CD4-positive, alpha-beta T cell treated with Interleukin-6 at 100 ng/mL for 8 hours (primary cell): ENCODE measurements at regions not wholly inside any gene's neighbourhood (a gene's known extent, or its start where the extent isn't known, plus 50 kb on each side); places are given as distances from the start of the nearest gene placed in this dataset.

Experiments
- DNase-seq: peaks from one replicate; pipeline ENCODE4 v3.0.0-alpha.2; 2020; ENCODE audit warnings: mixed read lengths, low spot score

DNA sequence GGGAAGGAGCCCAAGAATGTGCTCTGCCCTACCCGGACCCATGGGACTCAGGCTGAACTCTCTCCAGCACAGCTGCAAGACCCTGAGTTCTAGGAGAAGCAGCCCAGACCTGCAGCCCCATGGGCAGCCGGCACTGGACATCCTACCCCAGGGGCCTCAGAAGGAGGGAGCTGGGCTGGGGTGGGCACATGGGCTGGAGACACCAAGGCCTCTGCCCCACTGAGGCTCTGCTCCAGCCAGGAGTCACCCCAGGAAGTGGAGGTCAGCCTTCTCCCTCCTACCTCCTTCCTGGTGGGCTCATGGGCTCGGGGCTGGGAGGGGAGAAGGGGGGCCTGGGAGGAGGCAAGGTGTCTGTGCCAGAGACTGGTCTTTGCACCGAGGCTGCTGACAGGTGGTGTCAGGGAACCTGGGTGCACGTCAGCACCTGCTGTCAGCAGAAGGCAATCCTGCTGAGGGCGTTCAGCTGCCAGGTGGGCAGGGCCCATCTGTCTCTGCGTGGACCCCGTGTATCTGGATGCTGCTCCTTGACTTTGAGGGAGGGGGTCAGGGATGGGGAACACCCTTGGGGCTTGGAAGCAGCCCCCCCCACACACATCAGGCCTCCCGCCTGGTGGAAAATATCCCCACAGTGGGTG lies 95.2 kb downstream of the PDGFA start:
- no peak for DNase-seq

DNA sequence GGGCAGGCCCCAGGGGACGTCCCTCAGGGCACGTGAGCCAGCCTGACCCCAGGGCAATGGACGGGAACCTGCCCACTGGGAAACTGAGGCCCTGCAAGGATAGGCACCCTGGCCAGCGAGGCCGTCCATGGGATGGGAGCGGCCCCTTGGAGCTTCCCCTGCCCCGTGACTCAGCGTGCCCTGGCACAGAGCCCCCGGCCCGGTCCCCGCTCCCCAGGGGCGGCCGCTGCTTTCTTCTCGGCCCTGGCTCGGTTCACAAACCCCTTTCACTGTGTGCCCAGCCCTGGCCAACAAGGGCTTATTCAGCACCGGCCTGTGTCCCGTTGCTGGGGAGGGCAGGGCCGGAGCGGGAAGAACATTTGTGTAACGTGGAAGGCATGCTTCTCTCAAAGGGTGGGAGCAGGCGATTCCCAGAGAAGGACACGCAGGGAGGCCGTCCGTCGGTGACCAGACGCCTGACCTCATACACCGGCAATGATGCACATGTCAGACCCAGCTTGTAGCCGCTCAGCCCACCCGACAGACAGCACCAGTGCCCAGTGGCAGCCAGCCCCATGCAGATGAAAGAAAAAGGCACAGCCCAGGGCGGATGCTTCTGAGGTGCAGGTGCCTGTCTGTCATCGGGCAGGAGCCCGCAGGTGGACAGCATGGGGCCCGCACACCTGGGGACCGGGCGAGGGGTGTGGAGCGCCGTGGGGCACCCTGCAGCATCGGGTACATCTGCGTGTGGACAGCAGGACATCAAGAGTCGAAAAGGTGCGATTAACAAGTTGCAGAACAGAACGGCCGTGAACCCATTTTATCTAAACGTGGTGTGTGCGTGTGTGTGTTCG lies 94.5 kb downstream of the PDGFA start:
- DNase-seq = no peak

DNA sequence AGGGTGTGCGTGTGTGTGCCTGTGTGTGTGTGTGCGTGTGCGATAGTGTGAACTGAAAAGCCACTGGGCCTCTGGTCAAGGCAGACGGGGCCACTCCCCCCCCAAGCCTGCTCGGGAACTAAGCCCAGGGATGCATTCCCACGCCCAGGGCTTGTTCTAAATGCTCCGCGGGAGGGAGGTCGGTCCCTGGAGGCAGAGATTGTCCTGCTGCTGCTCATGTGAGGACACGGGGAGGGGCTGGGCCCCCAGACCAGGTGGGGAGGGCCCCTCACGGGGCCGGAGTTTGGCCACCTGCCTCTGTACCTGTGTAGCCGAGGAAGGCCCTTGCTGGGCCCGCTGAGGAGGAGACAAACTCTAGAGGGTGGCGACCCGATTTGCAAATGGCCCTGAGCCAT lies 93.9 kb downstream of the PDGFA start:
- DNase-seq = no peak

DNA sequence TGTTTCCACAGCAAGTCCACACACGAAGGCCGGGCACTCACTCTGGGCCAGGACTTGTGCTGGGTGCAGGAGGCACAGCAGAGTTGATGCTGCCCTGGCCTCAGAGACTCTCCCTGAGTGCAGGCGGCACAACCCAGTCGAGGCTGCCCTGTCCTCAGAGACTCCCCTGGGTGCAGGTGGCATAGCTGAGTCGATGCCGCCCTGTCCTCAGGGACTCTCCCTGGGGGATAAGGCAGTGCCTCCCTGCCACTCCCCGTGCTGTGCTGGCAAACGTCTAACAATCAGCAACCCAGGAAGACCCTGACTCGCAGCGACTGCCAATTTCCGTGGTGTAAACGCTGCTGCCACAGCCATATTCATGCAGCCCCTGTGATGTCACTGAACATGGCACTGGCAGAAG lies 93.1 kb downstream of the PDGFA start:
- no peak for DNase-seq

DNA sequence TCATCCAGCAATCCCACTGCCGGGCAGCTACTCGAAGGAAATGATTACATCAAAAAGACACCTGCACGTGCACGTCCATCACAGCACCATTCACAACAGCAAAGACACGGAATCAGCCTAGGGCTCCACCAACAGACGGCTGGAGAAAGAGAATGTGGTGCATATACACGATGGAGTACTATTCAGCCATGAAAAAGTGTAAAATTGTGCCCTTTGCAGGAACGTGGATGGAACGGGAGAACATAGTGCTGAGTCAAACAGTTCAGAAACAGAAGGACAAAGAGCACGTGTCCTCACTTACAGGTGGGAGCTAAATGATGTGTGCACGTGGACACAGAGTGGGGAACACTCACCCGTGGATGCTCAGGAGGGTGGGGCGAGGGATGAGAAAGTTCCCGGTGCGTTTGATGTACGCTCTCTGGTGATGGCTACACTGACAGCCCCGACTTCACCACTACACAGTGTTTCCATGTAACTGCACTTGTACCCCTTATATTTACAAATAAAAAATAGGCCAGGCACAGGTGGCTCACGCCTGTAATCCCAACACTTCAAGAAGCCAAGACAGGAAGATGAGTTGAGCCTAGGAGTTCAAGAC lies 92.0 kb downstream of the PDGFA start:
- DNase-seq = no peak

DNA sequence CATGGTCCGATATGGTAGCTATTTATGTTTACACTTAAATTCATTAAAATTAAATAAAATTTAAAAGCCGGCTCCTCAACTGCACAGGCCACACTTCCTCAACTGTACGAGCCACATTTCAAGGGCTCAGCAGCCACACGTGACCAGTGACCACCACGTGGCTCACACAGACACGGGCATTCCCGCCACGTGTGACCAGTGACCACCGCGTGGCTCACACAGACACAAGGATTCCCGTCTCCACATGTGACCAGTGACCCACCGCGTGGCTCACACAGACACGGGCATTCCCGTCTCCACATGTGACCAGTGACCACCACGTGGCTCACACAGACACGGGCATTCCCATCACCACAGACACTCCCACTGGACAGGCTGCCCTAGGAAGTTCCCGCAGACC lies 91.3 kb downstream of the PDGFA start:
- no peak for DNase-seq

DNA sequence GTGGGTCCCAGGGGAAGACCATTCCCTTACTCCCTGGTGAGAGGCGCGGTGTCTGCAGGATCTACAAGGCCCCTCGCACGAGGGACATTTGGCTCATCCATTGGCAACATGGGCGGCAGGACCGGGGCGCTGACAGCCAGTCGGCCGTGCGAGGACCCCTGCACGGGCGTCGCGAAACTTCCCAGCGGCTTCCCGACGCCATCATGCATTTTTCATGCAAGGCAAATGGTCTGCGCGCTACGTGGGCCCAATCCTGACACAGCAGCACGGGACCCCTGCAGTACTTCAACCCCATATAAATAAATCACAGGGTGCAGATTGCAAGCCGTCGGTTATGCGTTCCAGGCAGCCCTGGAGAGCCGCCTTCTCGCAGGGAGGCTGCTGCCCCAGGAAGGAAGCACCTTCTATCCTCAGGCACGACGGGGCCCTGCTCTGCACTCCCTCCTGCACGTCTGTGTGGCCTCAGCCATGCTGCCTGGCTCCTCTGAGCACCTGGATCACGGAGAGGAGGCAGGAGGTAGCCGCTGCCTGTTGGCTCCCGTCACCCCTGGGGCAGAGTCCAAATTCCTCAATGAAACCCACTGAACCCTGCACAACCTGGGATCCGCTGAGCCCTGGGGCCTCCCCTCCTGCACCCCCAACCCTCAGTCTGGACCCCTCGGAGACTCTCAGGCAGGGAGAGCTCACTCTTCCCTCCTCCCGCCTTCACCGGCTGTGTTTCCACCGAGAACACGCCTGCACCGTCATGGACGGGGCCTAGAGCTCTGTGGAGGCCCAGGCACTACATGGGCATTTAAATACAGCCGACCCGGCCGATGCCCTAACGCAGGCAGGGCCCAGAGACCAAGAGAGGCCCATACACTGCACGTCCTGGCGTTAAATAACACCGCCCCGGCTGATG lies 90.5 kb downstream of the PDGFA start:
- DNase-seq = no peak

DNA sequence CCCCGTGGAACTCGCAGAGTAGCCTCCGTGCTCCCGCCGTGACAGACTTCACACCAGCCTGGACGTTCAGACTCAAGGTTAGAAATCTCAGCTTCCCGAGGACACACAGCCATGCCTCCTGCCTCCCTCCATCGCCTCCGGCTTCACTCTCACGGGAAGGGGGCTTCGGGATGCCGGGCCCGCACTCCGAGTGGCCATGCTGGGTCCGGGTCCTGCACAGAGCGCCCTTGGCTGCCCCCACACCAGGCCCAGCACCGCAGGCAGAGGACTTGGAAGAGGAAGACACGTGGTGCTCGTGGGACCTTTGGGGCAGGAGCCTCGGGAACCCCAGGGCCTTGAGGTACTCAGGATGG lies 89.8 kb downstream of the PDGFA start:
- no peak for DNase-seq

DNA sequence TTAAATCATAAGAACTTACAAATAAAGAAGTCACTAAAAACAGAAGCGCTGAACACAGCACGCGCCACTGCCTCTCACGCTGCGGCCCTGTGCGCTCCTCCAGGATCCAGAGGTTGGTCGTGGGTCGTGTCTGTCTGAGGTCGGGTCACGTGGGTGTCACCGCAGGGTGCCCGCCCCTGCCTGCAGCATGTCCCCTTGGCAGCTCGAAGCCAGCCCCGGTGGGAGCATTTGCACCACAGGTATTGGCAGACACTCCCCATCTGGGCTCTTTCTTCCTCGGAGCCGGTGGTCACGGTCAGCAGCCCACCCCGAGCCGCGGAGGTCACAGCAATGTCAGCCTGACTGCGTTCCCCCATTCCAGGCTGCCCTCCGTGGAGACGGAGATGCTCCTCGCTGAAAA lies 88.6 kb downstream of the PDGFA start:
- DNase-seq = no peak

DNA sequence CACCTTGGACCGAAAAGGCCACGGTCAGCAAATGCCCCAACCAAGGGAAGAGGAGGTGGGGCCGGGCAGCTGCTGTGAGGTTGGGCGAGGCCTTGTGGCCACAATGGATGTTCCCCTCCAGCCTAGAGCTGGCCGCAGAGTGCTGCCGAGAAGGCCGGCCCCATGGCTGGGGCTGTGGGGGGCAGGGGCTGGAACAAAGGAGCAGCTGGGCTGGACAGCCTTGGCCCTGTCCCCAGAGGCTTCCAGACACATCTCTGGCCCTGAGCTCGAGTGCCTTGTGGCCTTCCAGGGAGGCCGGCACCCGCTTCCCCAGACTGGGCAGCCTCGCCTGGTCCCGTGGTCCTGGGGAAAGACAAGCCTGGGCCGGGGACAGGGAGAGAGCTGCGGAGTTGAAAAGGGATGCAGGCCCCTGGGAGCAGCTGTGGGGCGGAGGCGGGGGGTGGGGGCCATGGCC lies 88.0 kb downstream of the PDGFA start:
- DNase-seq = no peak

DNA sequence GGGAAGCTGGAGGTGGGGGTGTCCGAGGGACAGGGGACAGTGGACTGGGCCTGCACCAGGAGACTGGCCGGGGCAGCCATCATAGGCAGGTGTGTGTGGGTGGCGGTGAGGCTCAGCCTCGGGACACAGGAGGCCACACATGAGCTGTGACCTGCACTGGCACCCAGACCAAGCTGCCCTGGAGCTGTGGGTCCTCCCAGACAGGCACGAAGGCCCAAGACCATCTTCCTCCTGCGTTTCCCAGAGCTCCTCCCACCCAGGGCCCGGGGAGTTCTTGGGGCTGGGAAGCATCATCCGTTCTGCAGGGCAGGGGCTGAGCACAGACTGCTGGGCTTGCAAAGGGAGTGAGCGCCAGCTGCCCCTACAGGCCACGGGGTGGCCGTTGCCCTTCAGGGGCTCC lies 87.4 kb downstream of the PDGFA start:
- DNase-seq = no peak

DNA sequence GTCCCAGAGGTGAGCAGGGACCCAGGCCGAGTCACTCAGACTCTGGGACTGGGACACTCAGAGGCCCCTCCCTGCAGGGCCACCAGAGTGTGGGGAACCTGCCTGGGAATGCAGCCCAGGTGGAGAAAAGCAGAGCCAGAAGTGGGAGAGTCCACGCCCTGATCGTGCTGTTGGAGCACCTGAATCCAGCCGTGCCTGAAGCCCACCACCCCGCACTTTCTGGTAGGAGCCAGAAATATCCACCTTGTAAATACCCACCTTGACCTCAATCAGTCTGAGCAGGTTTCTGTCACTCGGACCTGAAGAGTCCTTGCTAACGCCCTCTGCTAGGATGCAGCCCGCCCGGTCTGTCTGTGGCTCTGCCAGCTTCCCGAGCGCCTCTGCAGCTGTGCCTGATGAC lies 86.7 kb downstream of the PDGFA start:
- no peak for DNase-seq

DNA sequence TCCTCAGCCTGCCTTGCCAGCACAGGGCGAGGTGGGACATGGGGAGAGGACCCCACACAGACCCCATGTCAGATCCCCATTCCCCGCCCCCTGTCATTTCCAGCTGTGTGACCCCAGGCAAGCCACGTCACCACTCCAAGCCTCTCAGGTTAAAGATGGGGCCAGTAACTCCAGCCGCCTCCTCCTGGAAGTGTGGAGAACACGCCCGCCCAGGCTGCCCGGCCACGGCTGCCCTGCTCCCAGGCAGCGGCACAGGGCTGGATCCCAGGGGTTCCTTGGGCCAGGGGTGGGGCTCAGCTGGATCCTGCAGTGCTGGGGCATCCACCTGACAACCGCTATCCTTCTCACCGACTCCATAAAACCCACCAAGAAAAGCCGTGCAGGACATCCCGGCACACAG lies 86.1 kb downstream of the PDGFA start:
- no peak for DNase-seq

DNA sequence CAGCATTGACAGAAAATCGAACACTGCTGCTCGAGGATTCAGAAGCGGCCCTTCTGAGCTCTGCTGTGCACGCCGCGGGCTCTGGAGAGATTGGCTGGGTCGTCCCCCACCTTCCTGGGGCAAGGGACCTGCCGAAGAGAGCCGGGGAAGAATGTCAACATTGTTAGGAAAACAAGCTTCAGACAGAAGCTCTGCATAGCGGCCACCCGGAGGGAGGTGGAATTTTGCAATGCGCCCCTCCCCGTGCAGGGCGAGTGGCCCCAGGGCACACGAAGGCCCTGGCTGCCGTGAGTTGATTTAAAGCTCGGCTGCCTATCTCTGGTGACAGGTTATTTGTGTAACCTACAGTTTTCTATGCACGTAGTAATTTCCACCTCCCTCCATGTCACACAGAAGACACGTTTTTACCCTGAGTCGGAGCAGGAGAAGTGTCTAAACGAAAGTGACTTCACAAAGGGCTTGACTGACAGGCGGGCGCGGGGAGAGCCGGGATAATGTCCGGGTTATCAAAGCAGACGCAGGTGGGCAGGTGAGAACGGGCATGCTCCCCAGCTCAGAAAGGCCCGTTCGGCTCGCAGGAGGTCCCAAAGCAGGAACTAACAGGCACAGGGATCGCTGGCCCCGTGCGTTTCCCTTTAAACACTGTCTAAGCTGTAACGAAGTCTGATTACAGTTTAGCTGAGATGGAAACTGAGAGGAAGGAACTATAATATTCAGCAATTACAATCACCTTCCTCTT lies 84.6 kb downstream of the PDGFA start:
- no peak for DNase-seq

DNA sequence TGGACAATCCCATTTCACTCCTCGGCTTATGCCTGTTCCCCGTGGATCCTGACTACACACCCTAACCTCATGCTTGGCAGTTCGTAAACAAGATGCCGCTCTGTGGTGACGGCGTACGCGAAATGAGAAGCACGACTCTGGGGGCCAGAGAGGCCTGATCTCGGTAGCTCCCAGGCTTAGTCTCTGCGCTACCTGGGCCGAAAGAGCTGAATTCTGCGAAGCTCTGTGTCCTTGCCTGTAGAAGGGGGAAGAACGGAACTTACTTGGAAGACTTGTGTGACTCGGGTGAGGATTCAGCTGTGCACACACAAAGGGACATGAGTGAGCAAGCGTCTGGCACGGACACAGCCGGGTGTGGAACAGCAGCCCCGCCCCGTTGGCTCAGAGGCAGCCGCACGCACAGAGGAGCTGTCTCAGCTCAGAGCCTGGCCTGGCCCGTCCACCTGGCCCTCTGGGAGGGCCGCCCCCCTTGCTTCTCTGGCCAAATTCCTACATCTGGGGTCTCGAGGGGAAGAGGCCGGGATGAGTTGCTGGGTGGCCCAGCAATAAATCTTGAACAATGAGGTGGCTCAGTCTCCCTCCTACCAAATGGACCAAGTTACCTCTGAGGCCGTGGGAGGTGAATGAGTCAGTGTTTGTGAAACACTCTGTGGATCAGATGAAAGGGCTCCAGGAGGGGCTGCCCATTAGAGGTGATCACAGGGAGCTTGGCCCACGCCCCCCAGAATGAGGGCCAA lies 83.8 kb downstream of the PDGFA start:
- no peak for DNase-seq

DNA sequence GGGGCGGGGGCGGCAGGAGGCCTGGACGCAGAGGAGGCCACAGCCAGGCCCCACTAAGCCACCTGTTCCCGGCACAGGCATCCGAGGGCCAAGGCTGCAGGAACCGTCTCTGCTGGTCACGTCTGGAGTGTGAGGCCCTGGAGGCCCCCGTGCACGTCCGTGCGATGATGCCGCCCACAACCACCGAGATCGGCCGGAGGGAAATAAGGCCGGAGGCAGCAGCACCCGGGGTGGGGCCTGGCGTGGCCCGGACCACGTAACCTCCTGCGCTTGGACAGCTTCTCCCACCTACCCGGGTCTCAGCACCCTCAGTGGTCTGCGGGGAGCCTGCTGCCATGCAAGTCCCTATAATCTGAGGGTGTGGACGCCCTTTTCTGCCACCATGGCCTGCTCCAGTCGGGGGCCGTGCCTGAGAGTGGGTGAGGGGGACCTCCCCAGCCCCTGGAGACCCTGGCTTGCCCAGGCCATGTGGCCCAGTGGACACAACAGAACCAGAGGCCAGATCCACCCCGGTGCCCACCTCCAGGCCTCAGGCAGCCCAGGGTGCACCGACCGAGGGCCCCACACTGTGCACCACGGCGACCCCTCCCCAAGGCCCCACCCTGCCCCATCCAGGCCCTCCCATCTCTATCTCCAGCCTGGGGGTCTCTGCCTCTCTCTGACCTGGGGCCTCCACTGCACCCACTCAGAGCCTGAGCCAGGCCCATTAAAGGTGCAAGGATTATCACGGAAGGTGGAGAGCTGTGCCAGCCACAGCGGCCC lies 83.1 kb downstream of the PDGFA start:
- no peak for DNase-seq

DNA sequence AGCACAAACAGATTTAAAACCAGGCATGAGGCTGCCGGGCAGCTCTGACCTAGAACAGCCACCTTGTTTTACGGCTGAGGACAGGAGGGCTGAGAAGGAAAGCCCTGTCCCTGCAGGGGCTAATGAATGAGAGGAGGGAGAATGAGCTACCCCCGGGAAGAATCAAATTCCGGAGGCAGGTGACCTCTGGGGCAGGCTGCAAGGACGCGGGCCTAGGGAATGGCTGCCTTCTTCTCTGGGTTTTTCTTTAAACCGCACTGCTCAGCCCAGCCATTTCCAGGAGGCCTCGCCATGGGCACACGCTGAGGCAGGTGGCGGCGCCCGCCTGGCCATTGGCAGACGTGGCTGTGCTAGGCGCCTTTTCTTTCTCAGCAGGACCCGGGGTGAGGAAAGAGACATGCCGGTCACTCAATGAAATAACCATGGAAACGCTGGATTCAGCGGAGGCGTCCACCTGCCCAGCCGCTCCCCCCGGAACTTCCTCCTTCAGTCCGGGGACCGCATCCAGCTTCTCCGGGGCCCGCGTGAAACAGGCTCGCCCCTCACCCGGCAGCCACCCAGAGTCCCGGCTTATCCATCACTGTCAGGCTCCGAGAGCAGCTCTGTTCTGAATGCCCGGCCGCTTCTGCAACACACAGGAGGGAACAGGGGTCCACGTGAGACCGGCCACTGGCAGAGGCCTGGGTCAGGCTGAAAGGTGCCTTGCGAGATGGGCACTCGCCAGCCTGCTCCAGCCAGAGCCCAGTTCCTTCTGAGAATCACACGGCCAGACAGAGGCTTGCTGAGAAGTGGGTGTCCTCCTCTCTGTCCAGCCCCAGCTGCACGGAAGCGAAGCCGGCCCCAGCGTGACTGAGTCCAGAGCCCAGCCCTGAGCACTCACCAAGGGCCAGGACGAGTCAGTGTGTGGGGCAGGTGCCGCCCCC lies 82.1 kb downstream of the PDGFA start:
- no peak for DNase-seq

DNA sequence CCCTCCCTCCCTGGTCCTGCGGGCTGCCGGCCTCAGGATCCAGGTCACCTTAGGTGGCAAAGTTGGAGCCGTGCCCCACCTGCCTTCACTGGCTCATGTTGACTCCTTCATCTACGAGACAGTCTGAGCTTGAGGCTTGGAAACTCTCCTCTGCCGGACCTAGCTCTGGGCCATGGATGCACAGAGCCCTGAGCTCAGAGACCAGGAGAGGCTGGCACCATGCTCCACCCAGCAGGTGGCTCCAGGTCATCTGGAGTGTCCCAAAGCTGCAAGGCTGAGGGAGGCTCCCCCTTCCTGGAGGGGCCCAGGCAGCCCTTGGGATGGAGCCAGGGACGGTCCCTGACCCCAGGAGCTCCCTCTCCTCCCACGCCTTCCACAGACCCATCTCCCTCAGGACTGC lies 81.3 kb downstream of the PDGFA start:
- DNase-seq = no peak

DNA sequence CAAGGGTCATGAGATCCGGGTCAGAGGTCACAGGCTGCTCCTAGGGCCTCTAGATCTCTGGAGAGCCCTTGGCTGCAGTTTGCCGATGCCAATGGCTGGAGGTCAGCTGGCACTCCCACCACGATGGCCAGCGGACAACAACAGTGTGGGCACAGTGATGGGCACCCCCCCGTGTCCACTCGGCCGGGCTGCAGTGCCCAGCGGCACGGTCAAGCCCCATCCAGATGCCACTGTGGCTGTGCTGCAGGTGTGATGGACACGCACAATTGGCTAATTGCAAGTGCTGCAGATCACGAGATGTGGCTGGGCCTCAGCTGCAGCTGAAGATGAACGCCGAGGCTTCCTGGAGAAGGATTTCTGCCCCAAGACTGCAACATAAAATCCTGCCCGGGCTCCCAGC lies 80.7 kb downstream of the PDGFA start:
- DNase-seq = no peak
